ENCODE measurements at regions not wholly inside any gene's neighbourhood (a gene's known extent, or its start where the extent isn't known, plus 50 kb on each side); places are given as distances from the start of the nearest gene placed in this dataset.

DNA sequence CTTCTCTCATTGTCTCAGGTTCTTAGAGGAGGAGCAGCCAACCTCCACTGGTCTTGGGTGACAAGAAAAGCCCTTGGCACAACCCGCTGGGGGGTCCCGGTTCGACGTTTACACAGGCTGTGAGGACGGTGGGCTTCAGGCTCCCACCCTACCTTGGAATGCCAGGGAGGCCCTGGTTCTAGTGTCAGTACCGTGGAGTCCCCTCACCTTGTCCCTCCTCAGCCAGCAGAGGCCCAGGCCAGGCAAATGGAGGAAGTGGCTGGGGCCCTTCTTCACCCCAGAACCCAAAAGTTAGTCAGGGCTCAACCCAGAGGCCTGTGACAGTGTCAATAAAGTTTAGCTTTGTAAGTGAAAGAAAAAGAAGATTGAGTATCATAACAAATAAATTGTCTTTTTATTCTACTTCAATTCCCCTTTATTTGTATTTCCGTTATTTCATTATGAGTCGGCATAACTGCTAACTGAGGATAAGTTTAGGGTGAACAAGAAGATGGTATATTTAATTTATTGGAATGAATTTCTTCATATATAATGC lies 62.6 kb upstream of the ZSWIM2 start (continued):
- TF ChIP-seq PCBP1 (IDR thresholded peaks at IDR 0.05; ENCODE audit: low read depth, low read length, poor library complexity, severe bottlenecking) (no peak), JUNB (CRISPR knock-in tag; conservative IDR thresholded peaks at IDR 0.05) (no peak), FOXA1 (IDR thresholded peaks at IDR 0.05; ENCODE audit: borderline replicate concordance) (no peak), GABPA (tag; conservative IDR thresholded peaks at IDR 0.05; ENCODE audit: low read depth) (no peak), KDM5B (IDR thresholded peaks at IDR 0.05; ENCODE audit: insufficient replicate concordance, low read depth, low read length) (no peak), SPI1 (IDR thresholded peaks at IDR 0.05; ENCODE audit: borderline replicate concordance, low read depth, low read length) (0 out of 2 replicates have a peak, but pooled peaks have one; percentile 26), ZNF184 (CRISPR knock-in tag; IDR thresholded peaks at IDR 0.05) (no peak), ZNF583 (CRISPR knock-in tag; IDR thresholded peaks at IDR 0.05) (no peak)
- TF ChIP-seq, protein P1, sequence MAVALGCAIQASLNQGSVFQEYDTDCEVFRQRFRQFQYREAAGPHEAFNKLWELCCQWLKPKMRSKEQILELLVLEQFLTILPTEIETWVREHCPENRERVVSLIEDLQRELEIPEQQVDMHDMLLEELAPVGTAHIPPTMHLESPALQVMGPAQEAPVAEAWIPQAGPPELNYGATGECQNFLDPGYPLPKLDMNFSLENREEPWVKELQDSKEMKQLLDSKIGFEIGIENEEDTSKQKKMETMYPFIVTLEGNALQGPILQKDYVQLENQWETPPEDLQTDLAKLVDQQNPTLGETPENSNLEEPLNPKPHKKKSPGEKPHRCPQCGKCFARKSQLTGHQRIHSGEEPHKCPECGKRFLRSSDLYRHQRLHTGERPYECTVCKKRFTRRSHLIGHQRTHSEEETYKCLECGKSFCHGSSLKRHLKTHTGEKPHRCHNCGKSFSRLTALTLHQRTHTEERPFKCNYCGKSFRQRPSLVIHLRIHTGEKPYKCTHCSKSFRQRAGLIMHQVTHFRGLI (CRISPR knock-in tag; IDR thresholded peaks at IDR 0.05) = no peak
- TF ChIP-seq, protein P2, sequence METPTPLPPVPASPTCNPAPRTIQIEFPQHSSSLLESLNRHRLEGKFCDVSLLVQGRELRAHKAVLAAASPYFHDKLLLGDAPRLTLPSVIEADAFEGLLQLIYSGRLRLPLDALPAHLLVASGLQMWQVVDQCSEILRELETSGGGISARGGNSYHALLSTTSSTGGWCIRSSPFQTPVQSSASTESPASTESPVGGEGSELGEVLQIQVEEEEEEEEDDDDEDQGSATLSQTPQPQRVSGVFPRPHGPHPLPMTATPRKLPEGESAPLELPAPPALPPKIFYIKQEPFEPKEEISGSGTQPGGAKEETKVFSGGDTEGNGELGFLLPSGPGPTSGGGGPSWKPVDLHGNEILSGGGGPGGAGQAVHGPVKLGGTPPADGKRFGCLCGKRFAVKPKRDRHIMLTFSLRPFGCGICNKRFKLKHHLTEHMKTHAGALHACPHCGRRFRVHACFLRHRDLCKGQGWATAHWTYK (CRISPR knock-in tag; IDR thresholded peaks at IDR 0.05) = no peak
- TF ChIP-seq, protein P3, sequence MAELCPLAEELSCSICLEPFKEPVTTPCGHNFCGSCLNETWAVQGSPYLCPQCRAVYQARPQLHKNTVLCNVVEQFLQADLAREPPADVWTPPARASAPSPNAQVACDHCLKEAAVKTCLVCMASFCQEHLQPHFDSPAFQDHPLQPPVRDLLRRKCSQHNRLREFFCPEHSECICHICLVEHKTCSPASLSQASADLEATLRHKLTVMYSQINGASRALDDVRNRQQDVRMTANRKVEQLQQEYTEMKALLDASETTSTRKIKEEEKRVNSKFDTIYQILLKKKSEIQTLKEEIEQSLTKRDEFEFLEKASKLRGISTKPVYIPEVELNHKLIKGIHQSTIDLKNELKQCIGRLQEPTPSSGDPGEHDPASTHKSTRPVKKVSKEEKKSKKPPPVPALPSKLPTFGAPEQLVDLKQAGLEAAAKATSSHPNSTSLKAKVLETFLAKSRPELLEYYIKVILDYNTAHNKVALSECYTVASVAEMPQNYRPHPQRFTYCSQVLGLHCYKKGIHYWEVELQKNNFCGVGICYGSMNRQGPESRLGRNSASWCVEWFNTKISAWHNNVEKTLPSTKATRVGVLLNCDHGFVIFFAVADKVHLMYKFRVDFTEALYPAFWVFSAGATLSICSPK (IDR thresholded peaks at IDR 0.05; ENCODE audit: borderline replicate concordance) = no peak
- TF ChIP-seq, protein P4, sequence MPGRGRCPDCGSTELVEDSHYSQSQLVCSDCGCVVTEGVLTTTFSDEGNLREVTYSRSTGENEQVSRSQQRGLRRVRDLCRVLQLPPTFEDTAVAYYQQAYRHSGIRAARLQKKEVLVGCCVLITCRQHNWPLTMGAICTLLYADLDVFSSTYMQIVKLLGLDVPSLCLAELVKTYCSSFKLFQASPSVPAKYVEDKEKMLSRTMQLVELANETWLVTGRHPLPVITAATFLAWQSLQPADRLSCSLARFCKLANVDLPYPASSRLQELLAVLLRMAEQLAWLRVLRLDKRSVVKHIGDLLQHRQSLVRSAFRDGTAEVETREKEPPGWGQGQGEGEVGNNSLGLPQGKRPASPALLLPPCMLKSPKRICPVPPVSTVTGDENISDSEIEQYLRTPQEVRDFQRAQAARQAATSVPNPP (IDR thresholded peaks at IDR 0.05; ENCODE audit: borderline replicate concordance, insufficient read depth, insufficient read length) = no peak

Measured in K562 (cell line).